Ovary (tissue), 7 donors: ENCODE measurements at regions not wholly inside any gene's neighbourhood (a gene's known extent, or its start where the extent isn't known, plus 50 kb on each side); places are given as distances from the start of the nearest gene placed in this dataset.
"Not testable (repeated sequence)": the region's sequence is repeated elsewhere in the genome, so short reads cannot be mapped to it uniquely, and the experiment has no call there.

Experiments
- DNase-seq, 5 donors: peaks; one replicate each; pipeline ENCODE4 v3.0.0-alpha.2; 2019 to 2020
- H3K27ac ChIP-seq, 2 donors: fragments of 200-600 bp; one replicate each; pipeline versions ENCODE4 v1.5.1 to v1.8.0; 2019 to 2022
- H3K27me3 ChIP-seq: fragments of 200-600 bp; one replicate; pipeline ENCODE4 v1.8.0; 2022
- H3K36me3 ChIP-seq: fragments of 200-600 bp; sonication (generic); one replicate; pipeline ENCODE4 v1.5.1; 2019
- H3K4me1 ChIP-seq: one replicate; pipeline ENCODE4 v1.8.1; 2013; ENCODE audit warnings: mild to moderate bottlenecking, moderate library complexity; ENCODE audit not compliant: insufficient read depth
- H3K4me3 ChIP-seq: fragments of 200-600 bp; sonication (generic); one replicate; pipeline ENCODE4 v1.5.1; 2017
- H3K9me3 ChIP-seq, 2 donors: fragments of 200-600 bp in 1 of 2; sonication (generic) in 1 of 2; one replicate each; pipeline versions ENCODE4 v1.5.1 to v1.8.1; 2013 to 2019; ENCODE audit warnings: mild to moderate bottlenecking in 1 of 2, moderate library complexity in 1 of 2
- EP300 ChIP-seq: sonication (generic); formaldehyde crosslinking; IDR thresholded peaks from one replicate; pipeline ENCODE4 v1.6.1; 2017; ENCODE audit warnings: antibody characterized with exemption
- POLR2A ChIP-seq: fragments of 450-650 bp; IDR thresholded peaks from one replicate; pipeline ENCODE4 v1.6.1; 2017; ENCODE audit warnings: antibody characterized with exemption, mild to moderate bottlenecking, moderate library complexity
- WGBS, 3 donors: extraction: QIAGEN DNeasy Blood & Tissue Kit in 1 of 3; methylation state at CpG; one replicate each; pipeline versions ENCODE4 v1.1.5 to v1.1.7; 2013 to 2017; 5-methylcytosine and 5-hydroxymethylcytosine counted together
- intact Hi-C, 4 donors: fragments of 100-400 bp; cut with DNase I; formaldehyde crosslinking; loops; one replicate each; pipeline versions ENCODE4 v1.11.0 to v1.15.1; 2022 to 2023
- TF ChIP-seq, protein P1 (sequence below), 3 donors: fragments of 450-650 bp in 2 of 3; fragments of 200-600 bp in 1 of 3; IDR thresholded peaks; one replicate each; pipeline versions ENCODE4 v1.5.1 to v1.8.0; 2016 to 2022; ENCODE audit warnings: antibody characterized with exemption in 3 of 3, mild to moderate bottlenecking in 1 of 3
- donor health status: DM: no; HTN: no; CAD: no; lungs with moderate emphysema.
- donor health status: DM: no; HTN: no; CAD: no.
- donor health status: Bipolar disorder and iron deficiency.
- donor health status: DM: no; HTN: no; CAD: no.
- donor health status: DM: yes; HTN: yes; CAD: no.

DNA sequence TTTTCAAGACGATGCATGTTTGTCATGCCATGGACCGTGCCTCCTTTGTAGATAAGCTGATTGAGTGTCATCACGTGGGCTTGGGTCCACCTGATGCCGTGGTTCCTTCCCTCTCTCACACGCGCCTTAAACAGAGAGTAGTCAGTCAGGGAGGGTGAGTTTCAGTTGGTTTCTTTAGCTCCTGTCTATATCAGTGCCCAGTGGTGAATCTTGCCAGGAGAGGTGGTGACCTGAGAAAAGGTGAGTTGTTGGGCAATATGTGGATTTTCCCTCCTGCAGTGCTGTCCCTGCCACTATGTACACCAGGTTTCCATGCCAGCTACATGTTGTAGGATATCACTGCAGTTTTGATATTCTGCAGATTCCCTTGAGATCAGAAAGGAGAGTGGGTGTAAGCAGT, 129.7 kb downstream of the LAT start:
- TF ChIP-seq POLR2A, result no peak
- TF ChIP-seq, protein P1, sequence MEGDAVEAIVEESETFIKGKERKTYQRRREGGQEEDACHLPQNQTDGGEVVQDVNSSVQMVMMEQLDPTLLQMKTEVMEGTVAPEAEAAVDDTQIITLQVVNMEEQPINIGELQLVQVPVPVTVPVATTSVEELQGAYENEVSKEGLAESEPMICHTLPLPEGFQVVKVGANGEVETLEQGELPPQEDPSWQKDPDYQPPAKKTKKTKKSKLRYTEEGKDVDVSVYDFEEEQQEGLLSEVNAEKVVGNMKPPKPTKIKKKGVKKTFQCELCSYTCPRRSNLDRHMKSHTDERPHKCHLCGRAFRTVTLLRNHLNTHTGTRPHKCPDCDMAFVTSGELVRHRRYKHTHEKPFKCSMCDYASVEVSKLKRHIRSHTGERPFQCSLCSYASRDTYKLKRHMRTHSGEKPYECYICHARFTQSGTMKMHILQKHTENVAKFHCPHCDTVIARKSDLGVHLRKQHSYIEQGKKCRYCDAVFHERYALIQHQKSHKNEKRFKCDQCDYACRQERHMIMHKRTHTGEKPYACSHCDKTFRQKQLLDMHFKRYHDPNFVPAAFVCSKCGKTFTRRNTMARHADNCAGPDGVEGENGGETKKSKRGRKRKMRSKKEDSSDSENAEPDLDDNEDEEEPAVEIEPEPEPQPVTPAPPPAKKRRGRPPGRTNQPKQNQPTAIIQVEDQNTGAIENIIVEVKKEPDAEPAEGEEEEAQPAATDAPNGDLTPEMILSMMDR (IDR thresholded peaks at IDR 0.05), result no peak
- TF ChIP-seq EP300, result no peak
- Histone ChIP-seq H3K4me1 (peaks cover 8% of the 10 kb centered on the region), H3K9me3 (no peaks in the 10 kb centered on the region), H3K36me3 (no peaks in the 10 kb centered on the region), H3K4me3 (no peak overlapping the region), H3K27ac (peak overlapping the region; percentile 62 to 87), H3K27me3 (no peaks in the 10 kb centered on the region)
- WGBS, 3 donors, result 68 to 77% (median 71%) methylated on average over 6 of the region's 6 CpGs
- intact Hi-C loops, result loop anchor here in 1 of 4 donors (10.0 kb wide), 1 partner anchor 140 kb away; no protein-coding TSS in a partner anchor
- no peak for DNase-seq

DNA sequence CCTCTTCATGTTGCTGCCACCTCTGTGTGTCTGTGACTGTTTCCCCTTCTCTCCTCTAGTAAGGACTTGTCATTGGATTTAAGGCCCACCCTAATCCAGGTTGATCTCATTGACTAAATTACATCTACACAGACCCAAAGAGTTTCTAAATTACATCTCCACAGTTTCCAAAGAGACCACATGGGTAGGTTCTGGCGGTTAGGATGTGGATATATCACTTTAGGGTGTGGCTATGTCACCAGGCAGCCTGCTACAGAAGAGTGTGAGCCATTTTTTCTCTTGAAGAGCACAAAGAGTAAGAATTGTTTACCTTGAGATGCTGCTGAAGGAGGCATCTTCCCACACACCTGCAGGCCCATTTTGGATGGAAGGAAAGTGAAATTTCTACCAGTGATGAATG, 128.6 kb downstream of the LAT start:
- intact Hi-C loops, result loop anchor here in 1 of 4 donors (10.0 kb wide), 1 partner anchor 141 kb away; no protein-coding TSS in a partner anchor
- not testable (repeated sequence) for H3K36me3 ChIP-seq, DNase-seq, H3K4me3 ChIP-seq, H3K27ac ChIP-seq, H3K9me3 ChIP-seq, H3K4me1 ChIP-seq, H3K27me3 ChIP-seq
- WGBS, 3 donors, result 93 to 95% (median 94%) methylated on average over 1 of the region's 1 CpG

DNA sequence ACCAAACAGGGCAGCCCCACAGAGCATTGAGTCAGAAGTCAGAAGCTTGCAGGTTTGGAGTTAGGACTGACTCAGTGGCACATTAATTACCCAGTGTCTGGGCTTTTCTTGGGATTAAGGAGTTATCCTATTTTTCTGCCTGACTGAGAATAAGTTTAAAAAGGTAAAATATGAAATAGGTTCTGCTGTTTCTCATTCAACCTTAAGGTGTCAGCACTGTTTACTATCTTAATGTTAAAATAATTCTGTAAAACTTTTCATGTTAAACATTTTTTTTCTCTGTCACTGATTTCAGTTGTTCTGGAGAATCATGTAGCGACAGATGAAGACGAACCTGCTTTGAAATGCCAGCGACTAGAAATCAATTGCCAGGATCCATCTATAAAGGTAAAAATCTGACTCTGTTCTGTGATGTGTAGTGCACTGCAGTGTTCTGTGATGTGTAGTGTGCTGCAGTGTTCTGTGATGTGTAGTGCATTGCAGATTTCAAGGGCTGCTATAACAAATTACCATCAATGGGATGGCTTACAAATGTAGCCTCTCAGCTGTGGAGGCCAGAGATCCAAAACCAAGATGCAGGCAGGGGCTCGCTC, 128.0 kb downstream of the LAT start:
- Histone ChIP-seq H3K9me3 (no peaks in the 10 kb centered on the region), H3K4me1 (peaks cover 7% of the 10 kb centered on the region), H3K27ac (no peak overlapping the region), H3K4me3 (no peak overlapping the region), H3K36me3 (no peaks in the 10 kb centered on the region), H3K27me3 (no peaks in the 10 kb centered on the region)
- WGBS, 3 donors, result 83 to 86% (median 85%) methylated on average over 4 of the region's 4 CpGs
- intact Hi-C loops, result loop anchor here in 1 of 4 donors (10.0 kb wide), 1 partner anchor 142 kb away; no protein-coding TSS in a partner anchor
- no peak for DNase-seq
- TF ChIP-seq EP300, result no peak
- TF ChIP-seq POLR2A, result no peak
- TF ChIP-seq, protein P1 (IDR thresholded peaks at IDR 0.05), result peak in 1 of 3 donors; percentile 8

DNA sequence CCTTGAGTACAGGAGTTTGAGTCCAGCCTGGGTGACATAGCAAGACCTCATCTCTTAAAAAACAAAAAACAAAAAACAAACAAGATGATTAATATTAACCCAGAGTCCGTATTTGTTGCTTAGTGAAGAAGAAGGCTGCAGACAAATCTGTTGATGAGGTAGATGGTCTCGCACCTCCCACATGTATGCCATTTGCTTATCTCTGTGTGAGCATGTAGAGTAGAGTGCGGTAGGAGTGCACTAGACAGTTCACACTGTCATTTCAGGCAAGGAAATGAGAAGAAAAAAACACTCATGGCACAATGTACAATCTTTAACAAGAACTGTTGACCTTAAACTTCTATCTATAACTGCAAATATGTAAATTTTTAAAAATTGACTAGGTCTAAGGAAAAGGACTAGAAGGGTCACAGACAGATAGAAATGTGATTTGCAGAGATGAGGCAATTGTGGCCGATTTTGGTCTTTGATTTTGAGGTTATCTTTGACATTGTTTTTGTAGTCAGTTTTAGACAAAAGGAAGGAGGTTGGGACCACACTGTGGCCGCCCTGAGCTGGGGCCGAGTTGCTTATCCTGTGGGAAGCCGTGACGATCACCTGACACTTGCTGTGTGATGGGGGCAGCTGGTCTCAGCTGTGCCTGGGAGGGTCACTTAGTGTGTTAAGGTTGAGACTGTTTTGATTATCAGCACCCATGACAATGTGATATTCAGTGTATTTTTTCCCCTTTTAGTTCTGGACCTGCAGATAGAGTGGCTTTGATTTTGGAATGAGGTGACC, 127.2 kb downstream of the LAT start:
- H3K4me3 ChIP-seq, H3K4me1 ChIP-seq, H3K9me3 ChIP-seq, DNase-seq, H3K27ac ChIP-seq, H3K27me3 ChIP-seq, H3K36me3 ChIP-seq: not testable (repeated sequence)
- intact Hi-C loops, result loop anchor here in 1 of 4 donors (10.0 kb wide), 1 partner anchor 143 kb away; no protein-coding TSS in a partner anchor
- WGBS, 3 donors, result 52 to 70% (median 53%) methylated on average over 8 of the region's 8 CpGs

DNA sequence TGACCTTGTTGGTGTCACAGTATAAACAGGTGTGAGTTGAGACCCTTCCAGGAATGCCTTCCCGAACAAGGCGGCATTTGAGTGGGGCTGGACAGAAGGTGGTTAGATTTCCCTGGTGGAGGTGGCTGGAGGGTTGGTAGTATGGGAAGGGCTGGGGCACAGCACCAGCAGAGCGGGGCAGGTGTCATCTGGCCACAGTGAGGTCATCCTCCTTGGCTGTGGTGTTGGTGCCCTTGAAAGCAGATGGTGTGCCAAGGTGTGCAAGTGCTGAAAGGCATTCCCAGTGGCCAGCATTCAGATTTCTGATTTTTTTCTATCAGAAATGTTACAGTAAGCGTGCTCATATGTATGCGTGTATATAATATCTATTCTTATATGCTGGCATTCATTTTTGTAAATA, 126.6 kb downstream of the LAT start:
- H3K4me1 ChIP-seq, result peaks cover 7% of the 10 kb centered on the region
- 93 to 97% (median 94%) methylated on average over 5 of the region's 5 CpGs for WGBS, 3 donors
- DNase-seq, result no peak
- H3K27me3 ChIP-seq, result no peaks in the 10 kb centered on the region
- intact Hi-C loops, result loop anchor here in 1 of 4 donors (10.0 kb wide), 1 partner anchor 143 kb away; no protein-coding TSS in a partner anchor
- H3K4me3 ChIP-seq, result no peak overlapping the region
- no peak overlapping the region for H3K27ac ChIP-seq
- TF ChIP-seq POLR2A (no peak), EP300 (no peak)
- TF ChIP-seq, protein P1 (IDR thresholded peaks at IDR 0.05), result no peak
- H3K36me3 ChIP-seq, result no peaks in the 10 kb centered on the region
- no peaks in the 10 kb centered on the region for H3K9me3 ChIP-seq

DNA sequence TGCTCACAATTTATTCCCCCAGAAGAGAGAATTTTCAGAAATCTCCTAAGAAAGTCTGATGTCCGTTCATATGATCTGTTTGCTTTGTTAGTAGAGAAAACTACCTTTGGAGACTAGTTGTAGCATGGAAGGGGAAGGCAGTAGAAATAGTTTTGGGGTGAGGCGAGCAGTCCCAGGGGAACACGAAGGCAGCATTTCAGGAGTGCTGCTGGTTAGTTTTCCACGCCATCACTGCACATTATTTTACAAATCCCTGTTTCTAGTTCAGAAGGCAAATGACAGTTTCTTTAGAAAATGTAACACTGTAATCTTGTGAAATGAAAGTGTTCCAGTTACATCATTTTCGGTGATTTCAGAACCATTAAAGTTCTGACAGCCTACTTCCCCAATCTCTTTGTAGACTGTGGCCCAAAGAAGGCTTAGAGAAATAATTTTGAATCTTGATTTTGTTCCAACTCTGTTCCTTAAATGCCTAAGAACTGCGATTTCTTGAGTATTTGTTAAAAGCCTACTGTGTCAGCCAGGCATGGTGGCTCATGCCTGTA, 123.8 kb downstream of the LAT start:
- DNase-seq, H3K36me3 ChIP-seq, H3K9me3 ChIP-seq, H3K27me3 ChIP-seq, H3K27ac ChIP-seq, H3K4me1 ChIP-seq, H3K4me3 ChIP-seq, intact Hi-C loops: not testable (repeated sequence)
- 29 to 67% (median 49%) methylated on average over 6 of the region's 6 CpGs for WGBS, 3 donors
